DOHH2 (cell line): ENCODE measurements at regions not wholly inside any gene's neighbourhood (a gene's known extent, or its start where the extent isn't known, plus 50 kb on each side); places are given as distances from the start of the nearest gene placed in this dataset.

Experiments used
- H3F3A ChIP-seq: fragments of 200-600 bp; sonication (generic), shearing (Covaris generic); 2 replicates; pipeline ENCODE4 v1.6.0; 2016; ENCODE audit warnings: antibody characterized with exemption, mild to moderate bottlenecking; ENCODE audit not compliant: control insufficient read depth, insufficient read depth
- H3K27ac ChIP-seq: fragments of 200-600 bp; sonication (generic); 2 replicates; pipeline ENCODE4 v1.5.1; 2014; ENCODE audit warnings: low read depth, mild to moderate bottlenecking, low read length, moderate library complexity
- H3K27me3 ChIP-seq: fragments of 200-600 bp; sonication (generic); 2 replicates; pipeline ENCODE4 v1.6.1; 2014; ENCODE audit warnings: mild to moderate bottlenecking, low read length, mixed read lengths; ENCODE audit not compliant: control insufficient read depth
- H3K36me3 ChIP-seq: fragments of 200-600 bp; sonication (generic); 2 replicates; pipeline ENCODE4 v1.6.1; 2014; ENCODE audit warnings: mild to moderate bottlenecking, low read length, moderate library complexity, mixed read lengths; ENCODE audit not compliant: control insufficient read depth
- H3K4me1 ChIP-seq: fragments of 200-600 bp; sonication (generic); 2 replicates; pipeline ENCODE4 v1.6.1; 2014; ENCODE audit warnings: mild to moderate bottlenecking, low read length, mixed read lengths; ENCODE audit not compliant: control insufficient read depth
- H3K4me2 ChIP-seq: fragments of 200-600 bp; sonication (generic); 2 replicates; pipeline ENCODE4 v1.6.0; 2014; ENCODE audit warnings: mild to moderate bottlenecking, low read length, moderate library complexity
- H3K4me3 ChIP-seq: fragments of 200-600 bp; sonication (generic); 2 replicates; pipeline ENCODE4 v1.5.1; 2014; ENCODE audit warnings: mild to moderate bottlenecking, low read length, mixed read lengths
- H3K79me2 ChIP-seq: fragments of 200-600 bp; sonication (generic); 2 replicates; pipeline ENCODE4 v1.6.1; 2014; ENCODE audit warnings: mild to moderate bottlenecking, low read length, mixed read lengths; ENCODE audit not compliant: control insufficient read depth
- H3K9me2 ChIP-seq: fragments of 200-600 bp; sonication (generic); replicated peaks from 2 replicates; pipeline ENCODE4 v1.6.1; 2014; ENCODE audit warnings: mild to moderate bottlenecking, low read length, mixed read lengths; ENCODE audit not compliant: control insufficient read depth
- H3K9me3 ChIP-seq: fragments of 200-600 bp; sonication (generic); 2 replicates; pipeline ENCODE4 v1.6.1; 2014; ENCODE audit warnings: antibody characterized with exemption, low read length, mixed read lengths; ENCODE audit not compliant: control insufficient read depth, insufficient read depth
- H4K20me1 ChIP-seq: fragments of 200-600 bp; sonication (generic); 2 replicates; pipeline ENCODE4 v1.6.0; 2014; ENCODE audit warnings: low read depth, mild to moderate bottlenecking, antibody characterized with exemption, low read length, moderate library complexity; ENCODE audit not compliant: control insufficient read depth, insufficient read depth
- CTCF ChIP-seq: fragments of 200-600 bp; sonication (generic); IDR thresholded peaks from one replicate; pipeline ENCODE4 v1.5.1; 2014; ENCODE audit warnings: antibody characterized with exemption, mild to moderate bottlenecking, low read depth, low read length; ENCODE audit not compliant: poor library complexity, severe bottlenecking
- EZH2phosphoT487 ChIP-seq: fragments of 200-600 bp; sonication (generic); IDR thresholded peaks from 2 replicates; pipeline ENCODE4 v1.6.1; 2017; ENCODE audit warnings: borderline replicate concordance, mild to moderate bottlenecking, antibody characterized with exemption, low read length, moderate library complexity, mixed read lengths

GRCh38 chr7:49396229-49396628 lies 377.2 kb upstream of the VWC2 start:
- Histone ChIP-seq H3K27me3 (no peaks in the 10 kb centered on the region), H3K9me3 (no peaks in the 10 kb centered on the region), H3K36me3 (no peaks in the 10 kb centered on the region), H3F3A (no peaks in the 10 kb centered on the region), H3K27ac (no peak overlapping the region), H3K4me1 (no peaks in the 10 kb centered on the region), H3K9me2 (no peaks in the 10 kb centered on the region), H4K20me1 (no peaks in the 10 kb centered on the region), H3K4me2 (no peak overlapping the region), H3K4me3 (no peak overlapping the region), H3K79me2 (no peaks in the 10 kb centered on the region)
- no peak for TF ChIP-seq EZH2phosphoT487
- no peak for TF ChIP-seq CTCF

- Histone ChIP-seq H3K9me3 (no peaks in the 10 kb centered on the region), H3K36me3 (no peaks in the 10 kb centered on the region), H3K9me2 (no peaks in the 10 kb centered on the region), H3K4me3 (no peak overlapping the region), H3F3A (no peaks in the 10 kb centered on the region), H3K79me2 (no peaks in the 10 kb centered on the region), H3K27ac (no peak overlapping the region), H3K4me1 (no peaks in the 10 kb centered on the region), H3K4me2 (no peak overlapping the region), H4K20me1 (no peaks in the 10 kb centered on the region), H3K27me3 (no peaks in the 10 kb centered on the region)
- no peak for TF ChIP-seq EZH2phosphoT487
- no peak for TF ChIP-seq CTCF
Observed at GRCh38 chr7:49397750-49398149, 375.7 kb upstream of the VWC2 start.

- Histone ChIP-seq H3K4me2 (no peak overlapping the region), H3K27ac (no peak overlapping the region), H3K9me2 (no peaks in the 10 kb centered on the region)
Observed at GRCh38 chr7:49398236-49398635, 375.2 kb upstream of the VWC2 start.

More at GRCh38 chr7:49398236-49398635, 375.2 kb upstream of the VWC2 start:
- no peaks in the 10 kb centered on the region for H4K20me1 ChIP-seq
- no peak overlapping the region for H3K4me3 ChIP-seq
- no peaks in the 10 kb centered on the region for H3K9me3 ChIP-seq
- no peaks in the 10 kb centered on the region for H3K27me3 ChIP-seq
- TF ChIP-seq EZH2phosphoT487 (no peak), CTCF (no peak)
- H3F3A ChIP-seq = no peaks in the 10 kb centered on the region
- H3K36me3 ChIP-seq = no peaks in the 10 kb centered on the region
- no peaks in the 10 kb centered on the region for H3K79me2 ChIP-seq
- H3K4me1 ChIP-seq = no peaks in the 10 kb centered on the region
